HUES64 (cell line): ENCODE measurements at regions not wholly inside any gene's neighbourhood (a gene's known extent, or its start where the extent isn't known, plus 50 kb on each side); places are given as distances from the start of the nearest gene placed in this dataset.

Experiments
- H3K27ac ChIP-seq: 2 replicates; pipeline ENCODE4 v1.7.0; 2013; ENCODE audit warnings: low read depth, low read length, inconsistent platforms
- H3K27me3 ChIP-seq: 2 replicates; pipeline ENCODE4 v1.6.1; 2013; ENCODE audit warnings: mild to moderate bottlenecking, low read length; ENCODE audit not compliant: insufficient read depth
- H3K36me3 ChIP-seq: 2 replicates; pipeline ENCODE4 v1.6.1; 2013; ENCODE audit warnings: mild to moderate bottlenecking, low read length; ENCODE audit not compliant: insufficient read depth
- H3K4me1 ChIP-seq: 2 replicates; pipeline ENCODE4 v1.6.1; 2013; ENCODE audit warnings: mild to moderate bottlenecking, low read length, moderate library complexity; ENCODE audit not compliant: insufficient read depth
- H3K4me3 ChIP-seq: 2 replicates; pipeline ENCODE4 v1.5.1; 2013; ENCODE audit warnings: mild to moderate bottlenecking, low read length, moderate library complexity
- H3K9ac ChIP-seq: 2 replicates; pipeline ENCODE4 v1.6.1; 2013; ENCODE audit warnings: mild to moderate bottlenecking, low read depth, low read length
- H3K9me3 ChIP-seq: 2 replicates; pipeline ENCODE4 v1.6.1; 2013; ENCODE audit warnings: low read depth, low read length; ENCODE audit not compliant: insufficient read depth
- WGBS: fragments of 150-250, 120-280 bp; methylation state at CpG from one replicate; pipeline ENCODE4 v1.1.7; 2013; ENCODE audit warnings: missing lambda C conversion rate; 5-methylcytosine and 5-hydroxymethylcytosine counted together

- 94% methylated on average over 8 of the region's 8 CpGs for WGBS
Measured at GRCh38 chr10:131843089-131843595, 57.7 kb upstream of the PPP2R2D start.

GRCh38 chr10:131843881-131844284, 56.9 kb upstream of the PPP2R2D start:
- Histone ChIP-seq H3K27me3 (no peaks in the 10 kb centered on the region), H3K4me3 (no peak overlapping the region), H3K4me1 (no peaks in the 10 kb centered on the region), H3K9me3 (no peaks in the 10 kb centered on the region), H3K27ac (no peak overlapping the region), H3K9ac (no peak overlapping the region), H3K36me3 (no peaks in the 10 kb centered on the region)
- 95% methylated on average over 16 of the region's 16 CpGs for WGBS

More at GRCh38 chr10:131843089-131843595, 57.7 kb upstream of the PPP2R2D start:
- no peak overlapping the region for H3K9ac ChIP-seq
- no peaks in the 10 kb centered on the region for H3K4me1 ChIP-seq
- H3K27ac ChIP-seq: no peak overlapping the region
- H3K4me3 ChIP-seq: no peak overlapping the region
- H3K36me3 ChIP-seq: no peaks in the 10 kb centered on the region
- no peaks in the 10 kb centered on the region for H3K9me3 ChIP-seq
- no peaks in the 10 kb centered on the region for H3K27me3 ChIP-seq

GRCh38 chr10:131844529-131845084, 56.2 kb upstream of the PPP2R2D start:
- Histone ChIP-seq H3K36me3 (no peaks in the 10 kb centered on the region), H3K4me1 (no peaks in the 10 kb centered on the region), H3K27ac (no peak overlapping the region), H3K27me3 (no peaks in the 10 kb centered on the region), H3K9me3 (no peaks in the 10 kb centered on the region), H3K4me3 (no peak overlapping the region), H3K9ac (no peak overlapping the region)
- 94% methylated on average over 22 of the region's 22 CpGs for WGBS

- H3K27ac ChIP-seq: no peak overlapping the region
- no peak overlapping the region for H3K4me3 ChIP-seq
- no peaks in the 10 kb centered on the region for H3K9me3 ChIP-seq
- no peaks in the 10 kb centered on the region for H3K36me3 ChIP-seq
- no peaks in the 10 kb centered on the region for H3K27me3 ChIP-seq
- no peaks in the 10 kb centered on the region for H3K4me1 ChIP-seq
- WGBS: 93% methylated on average over 26 of the region's 26 CpGs
- no peak overlapping the region for H3K9ac ChIP-seq
Measured at GRCh38 chr10:131845505-131846239, 55.1 kb upstream of the PPP2R2D start.

GRCh38 chr10:131846240-131847101, 54.3 kb upstream of the PPP2R2D start:
- no peak overlapping the region for H3K4me3 ChIP-seq
- H3K9ac ChIP-seq: no peak overlapping the region
- H3K4me1 ChIP-seq: no peaks in the 10 kb centered on the region
- no peaks in the 10 kb centered on the region for H3K9me3 ChIP-seq
- H3K36me3 ChIP-seq: no peaks in the 10 kb centered on the region
- H3K27ac ChIP-seq: no peak overlapping the region
- 91% methylated on average over 26 of the region's 26 CpGs for WGBS
- H3K27me3 ChIP-seq: no peaks in the 10 kb centered on the region

GRCh38 chr10:131847241-131847783, 53.5 kb upstream of the PPP2R2D start:
- Histone ChIP-seq H3K27me3 (no peaks in the 10 kb centered on the region), H3K36me3 (no peaks in the 10 kb centered on the region), H3K4me3 (no peak overlapping the region), H3K9me3 (no peaks in the 10 kb centered on the region), H3K27ac (no peak overlapping the region), H3K9ac (no peak overlapping the region), H3K4me1 (no peaks in the 10 kb centered on the region)
- WGBS: 91% methylated on average over 25 of the region's 25 CpGs

- Histone ChIP-seq H3K4me3 (no peak overlapping the region), H3K27me3 (no peaks in the 10 kb centered on the region), H3K9ac (no peak overlapping the region), H3K4me1 (no peaks in the 10 kb centered on the region), H3K36me3 (no peaks in the 10 kb centered on the region), H3K9me3 (no peaks in the 10 kb centered on the region), H3K27ac (no peak overlapping the region)
- WGBS: 94% methylated on average over 11 of the region's 11 CpGs
Measured at GRCh38 chr10:131848296-131848695, 52.5 kb upstream of the PPP2R2D start.

GRCh38 chr10:131848741-131849590, 51.8 kb upstream of the PPP2R2D start:
- Histone ChIP-seq H3K4me1 (no peaks in the 10 kb centered on the region), H3K27ac (no peak overlapping the region), H3K36me3 (no peaks in the 10 kb centered on the region), H3K4me3 (no peak overlapping the region), H3K9me3 (no peaks in the 10 kb centered on the region), H3K27me3 (no peaks in the 10 kb centered on the region), H3K9ac (no peak overlapping the region)
- 92% methylated on average over 39 of the region's 39 CpGs for WGBS

- H3K9me3 ChIP-seq: no peaks in the 10 kb centered on the region
- no peaks in the 10 kb centered on the region for H3K36me3 ChIP-seq
- no peak overlapping the region for H3K9ac ChIP-seq
- H3K4me3 ChIP-seq: no peak overlapping the region
- no peaks in the 10 kb centered on the region for H3K4me1 ChIP-seq
- H3K27me3 ChIP-seq: no peaks in the 10 kb centered on the region
- WGBS: 91% methylated on average over 29 of the region's 29 CpGs
- no peak overlapping the region for H3K27ac ChIP-seq
Measured at GRCh38 chr10:131849591-131850382, 51.0 kb upstream of the PPP2R2D start.

GRCh38 chr10:131850383-131850870, 50.4 kb upstream of the PPP2R2D start:
- no peak overlapping the region for H3K9ac ChIP-seq
- no peak overlapping the region for H3K27ac ChIP-seq
- H3K36me3 ChIP-seq: no peaks in the 10 kb centered on the region
- WGBS: 87% methylated on average over 6 of the region's 6 CpGs
- H3K9me3 ChIP-seq: no peaks in the 10 kb centered on the region
- no peaks in the 10 kb centered on the region for H3K27me3 ChIP-seq
- H3K4me3 ChIP-seq: no peak overlapping the region
- H3K4me1 ChIP-seq: no peaks in the 10 kb centered on the region
